ENCODE measurements at regions not wholly inside any gene's neighbourhood (a gene's known extent, or its start where the extent isn't known, plus 50 kb on each side); places are given as distances from the start of the nearest gene placed in this dataset.

- TF ChIP-seq CTCF (IDR thresholded peaks at IDR 0.05; ENCODE audit: low read length) (no peak), EZH2 (IDR thresholded peaks at IDR 0.05; ENCODE audit: borderline replicate concordance, low read length) (no peak)
These were observed 133.9 kb upstream of the IGSF21 start for GRCh38 chr1:17973694-17974093.

Measured in OCI-LY1 (cell line).